GM23248 (cell line): ENCODE measurements at regions not wholly inside any gene's neighbourhood (a gene's known extent, or its start where the extent isn't known, plus 50 kb on each side); places are given as distances from the start of the nearest gene placed in this dataset.

ENCODE experiments used
- DNase-seq: peaks from one replicate; pipeline ENCODE4 v3.0.0-alpha.2; 2015
- H2AFZ ChIP-seq: fragments of 200-600 bp; sonication (generic); 2 replicates; pipeline ENCODE4 v1.6.1; 2016; ENCODE audit warnings: antibody characterized with exemption
- H3F3A ChIP-seq: fragments of 200-600 bp; sonication (generic); 2 replicates; pipeline ENCODE4 v1.6.1; 2016; ENCODE audit warnings: mild to moderate bottlenecking, antibody characterized with exemption, mixed run types; ENCODE audit not compliant: insufficient read depth
- H3K27ac ChIP-seq: fragments of 200-600 bp; sonication (generic); 2 replicates; pipeline ENCODE4 v1.5.1; 2016; ENCODE audit warnings: mild to moderate bottlenecking
- H3K27me3 ChIP-seq: fragments of 200-600 bp; sonication (generic); replicated peaks from 2 replicates; pipeline ENCODE4 v1.6.1; 2016; ENCODE audit warnings: mild to moderate bottlenecking; ENCODE audit not compliant: insufficient read depth
- H3K36me3 ChIP-seq: fragments of 200-600 bp; sonication (generic); 2 replicates; pipeline ENCODE4 v1.6.1; 2016; ENCODE audit warnings: low read depth, mild to moderate bottlenecking
- H3K4me1 ChIP-seq: fragments of 200-600 bp; sonication (generic); 2 replicates; pipeline ENCODE4 v1.6.1; 2016; ENCODE audit warnings: mild to moderate bottlenecking; ENCODE audit not compliant: insufficient read depth
- H3K4me2 ChIP-seq: fragments of 200-600 bp; sonication (generic); one replicate; pipeline ENCODE4 v1.6.1; 2016; ENCODE audit warnings: mild to moderate bottlenecking; ENCODE audit not compliant: unreplicated experiment
- H3K4me3 ChIP-seq: fragments of 200-600 bp; sonication (generic); 2 replicates; pipeline ENCODE4 v1.5.1; 2016; ENCODE audit warnings: mild to moderate bottlenecking
- H3K79me2 ChIP-seq: fragments of 200-600 bp; sonication (generic); 2 replicates; pipeline ENCODE4 v1.6.1; 2016; ENCODE audit warnings: mild to moderate bottlenecking; ENCODE audit not compliant: insufficient read depth
- H3K9ac ChIP-seq: fragments of 200-600 bp; sonication (generic); 2 replicates; pipeline ENCODE4 v1.6.1; 2016; ENCODE audit warnings: mild to moderate bottlenecking
- H3K9me2 ChIP-seq: fragments of 200-600 bp; sonication (generic); 2 replicates; pipeline ENCODE4 v1.6.1; 2016; ENCODE audit warnings: mixed run types, mild to moderate bottlenecking, moderate library complexity; ENCODE audit not compliant: insufficient read depth
- H3K9me3 ChIP-seq: fragments of 200-600 bp; sonication (generic); one replicate; pipeline ENCODE4 v1.6.1; 2017; ENCODE audit warnings: low read depth
- H4K20me1 ChIP-seq: fragments of 200-600 bp; sonication (generic); 2 replicates; pipeline ENCODE4 v1.6.0; 2016; ENCODE audit not compliant: insufficient read depth
- EZH2 ChIP-seq: fragments of 200-600 bp; sonication (generic); IDR thresholded peaks from 2 replicates; pipeline ENCODE4 v1.6.1; 2018; ENCODE audit warnings: antibody characterized with exemption, mild to moderate bottlenecking; ENCODE audit not compliant: insufficient read depth, poor library complexity, severe bottlenecking
- EZH2phosphoT487 ChIP-seq: fragments of 200-600 bp; sonication (generic); IDR thresholded peaks from 2 replicates; pipeline ENCODE4 v1.6.1; 2018; ENCODE audit warnings: antibody characterized with exemption, moderate library complexity, mild to moderate bottlenecking, low read depth; ENCODE audit not compliant: insufficient read depth
- whole genome bisulfite sequencing, 2 experiments: methylation state at CpG; one replicate each; pipeline ENCODE4 v1.1.6; 2015 to 2017; ENCODE audit warnings: low lambda C conversion rate in 2 of 2, low coverage in 1 of 2; ENCODE audit errors: missing lambda C conversion rate in 2 of 2; 5-methylcytosine and 5-hydroxymethylcytosine counted together
- in situ Hi-C: fragments of 300-500 bp; cut with MboI; formaldehyde crosslinking; loops from 2 replicates; pipeline ENCODE4 v1.15.0; 2020

- Histone ChIP-seq H3K27me3 (no peaks in the 10 kb centered on the region), H4K20me1 (no peaks in the 10 kb centered on the region), H3K9ac (no peak overlapping the region), H2AFZ (no peak overlapping the region), H3K36me3 (no peaks in the 10 kb centered on the region), H3F3A (peaks cover 27% of the 10 kb centered on the region), H3K79me2 (no peaks in the 10 kb centered on the region), H3K9me2 (no peaks in the 10 kb centered on the region), H3K4me3 (no peak overlapping the region), H3K4me1 (peaks cover 22% of the 10 kb centered on the region), H3K27ac (no peak overlapping the region), H3K9me3 (no peaks in the 10 kb centered on the region), H3K4me2 (no peak overlapping the region)
- WGBS, 2 experiments, result 63 to 65% methylated on average over 8 of the region's 8 CpGs
- in situ Hi-C loops, result no loop called here
- DNase-seq, result peak; percentile 50
- TF ChIP-seq EZH2 (no peak), EZH2phosphoT487 (no peak)
Observed at GRCh38 chr3:59245859-59246501, 196.2 kb upstream of the CFAP20DC start.

DNA sequence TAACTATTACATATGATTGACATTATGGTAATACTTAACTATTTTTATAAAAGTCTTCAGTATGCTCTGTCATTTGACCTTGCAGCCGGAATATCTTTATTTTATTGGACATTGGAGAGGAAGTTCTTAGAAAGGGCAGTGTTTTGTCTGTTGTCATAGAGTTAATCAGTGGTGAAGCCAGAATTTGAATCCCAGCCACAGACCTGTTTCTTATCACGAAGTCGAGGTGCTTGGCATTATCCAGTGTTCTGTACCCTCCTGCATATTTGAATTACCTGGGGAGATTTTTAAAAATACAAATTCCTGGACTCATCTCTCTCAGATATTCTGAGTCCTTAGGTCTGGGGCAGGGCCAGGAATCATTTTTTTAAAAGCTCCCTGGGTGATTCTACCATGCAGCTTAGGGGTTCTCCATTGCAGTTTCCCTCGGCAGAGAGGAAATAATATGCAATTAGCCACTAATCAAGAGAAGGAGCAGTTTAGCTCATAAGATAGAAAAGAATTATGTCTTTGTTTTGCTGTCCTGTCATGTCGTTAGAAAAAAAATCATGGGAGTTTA, 195.6 kb upstream of the CFAP20DC start:
- no peak overlapping the region for H3K27ac ChIP-seq
- no peak overlapping the region for H2AFZ ChIP-seq
- H3K79me2 ChIP-seq, result no peaks in the 10 kb centered on the region
- no peak for TF ChIP-seq EZH2
- no peak for TF ChIP-seq EZH2phosphoT487
- H3K27me3 ChIP-seq, result no peaks in the 10 kb centered on the region
- WGBS, 2 experiments, result 29 to 32% methylated on average over 5 of the region's 5 CpGs
- no peaks in the 10 kb centered on the region for H3K9me3 ChIP-seq
- H3K4me2 ChIP-seq, result no peak overlapping the region
- peaks cover 27% of the 10 kb centered on the region for H3F3A ChIP-seq
- H3K9ac ChIP-seq, result no peak overlapping the region
- in situ Hi-C loops, result no loop called here
- H3K36me3 ChIP-seq, result no peaks in the 10 kb centered on the region
- no peaks in the 10 kb centered on the region for H4K20me1 ChIP-seq
- no peak for DNase-seq
- H3K4me1 ChIP-seq, result peaks cover 28% of the 10 kb centered on the region
- H3K9me2 ChIP-seq, result no peaks in the 10 kb centered on the region
- no peak overlapping the region for H3K4me3 ChIP-seq

DNA sequence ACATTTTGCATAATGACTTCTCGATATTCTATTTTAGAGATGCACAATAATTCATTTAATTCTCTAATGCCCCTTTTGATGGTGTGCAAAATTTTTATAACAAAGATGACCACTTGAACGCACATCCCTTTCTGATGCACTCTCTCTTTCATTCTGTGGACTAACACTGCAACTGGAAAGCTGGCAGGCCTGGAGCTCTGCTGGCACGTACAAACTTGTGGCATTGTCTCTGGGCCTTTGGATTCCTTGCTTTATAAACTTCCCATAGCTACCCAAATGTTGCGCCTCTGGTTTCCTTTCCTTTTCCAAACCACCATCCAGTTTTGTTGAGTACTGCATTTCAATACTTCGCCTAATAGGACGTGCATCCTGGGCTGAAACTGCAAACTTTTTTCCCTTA, 194.5 kb upstream of the CFAP20DC start:
- no peak overlapping the region for H3K9ac ChIP-seq
- DNase-seq, result no peak
- peaks cover 31% of the 10 kb centered on the region for H3K4me1 ChIP-seq
- no peaks in the 10 kb centered on the region for H3K79me2 ChIP-seq
- H3K27me3 ChIP-seq, result no peaks in the 10 kb centered on the region
- WGBS, 2 experiments, result 90 to 94% methylated on average over 6 of the region's 6 CpGs
- no peak overlapping the region for H3K4me2 ChIP-seq
- no peaks in the 10 kb centered on the region for H3K36me3 ChIP-seq
- in situ Hi-C loops, result no loop called here
- H3K9me3 ChIP-seq, result no peaks in the 10 kb centered on the region
- no peak for TF ChIP-seq EZH2
- TF ChIP-seq EZH2phosphoT487, result no peak
- no peaks in the 10 kb centered on the region for H3K9me2 ChIP-seq
- no peak overlapping the region for H3K4me3 ChIP-seq
- no peaks in the 10 kb centered on the region for H4K20me1 ChIP-seq
- no peak overlapping the region for H2AFZ ChIP-seq
- peaks cover 27% of the 10 kb centered on the region for H3F3A ChIP-seq
- H3K27ac ChIP-seq, result no peak overlapping the region

DNA sequence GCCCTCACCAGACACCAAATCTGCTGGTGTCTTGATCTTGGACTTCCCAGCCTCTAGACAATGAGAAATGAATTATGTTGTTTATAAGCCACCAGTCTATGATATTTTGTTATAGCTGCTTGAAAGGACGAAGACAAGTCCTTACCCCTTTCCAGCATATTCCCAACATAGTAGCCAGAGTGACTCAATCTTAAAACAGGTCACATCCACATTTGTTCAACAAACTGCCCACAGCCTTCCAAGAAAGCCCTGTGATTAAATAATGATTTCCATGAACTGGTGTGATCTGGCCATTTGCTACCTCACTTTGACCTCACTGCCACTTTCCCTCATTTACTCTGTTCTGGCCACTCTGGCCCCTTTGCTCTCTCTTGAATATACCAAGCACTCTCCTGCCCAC, 193.7 kb upstream of the CFAP20DC start:
- in situ Hi-C loops, result no loop called here
- H3K4me1 ChIP-seq, result peaks cover 31% of the 10 kb centered on the region

More for the DNA sequence above, 193.7 kb upstream of the CFAP20DC start:
- H3K4me3 ChIP-seq, result no peak overlapping the region
- H3K27ac ChIP-seq, result no peak overlapping the region
- H3K27me3 ChIP-seq, result no peaks in the 10 kb centered on the region
- H3K79me2 ChIP-seq, result no peaks in the 10 kb centered on the region
- no peaks in the 10 kb centered on the region for H4K20me1 ChIP-seq
- no peaks in the 10 kb centered on the region for H3K9me2 ChIP-seq
- H3K9ac ChIP-seq, result no peak overlapping the region
- no peak for TF ChIP-seq EZH2
- TF ChIP-seq EZH2phosphoT487, result no peak
- peak; percentile 5 for DNase-seq
- peaks cover 27% of the 10 kb centered on the region for H3F3A ChIP-seq
- no peak overlapping the region for H3K4me2 ChIP-seq
- 64 to 67% methylated on average over 1 of the region's 1 CpG for WGBS, 2 experiments
- H2AFZ ChIP-seq, result no peak overlapping the region
- no peaks in the 10 kb centered on the region for H3K9me3 ChIP-seq
- no peaks in the 10 kb centered on the region for H3K36me3 ChIP-seq
